ENCODE measurements at regions not wholly inside any gene's neighbourhood (a gene's known extent, or its start where the extent isn't known, plus 50 kb on each side); places are given as distances from the start of the nearest gene placed in this dataset.

- no peaks in the 10 kb centered on the region for H3K9me3 ChIP-seq (ENCODE audit: insufficient read depth, low read depth, low read length)
- H3K36me3 Mint-ChIP-seq (ENCODE audit: low read depth, unreplicated experiment) = no peaks in the 10 kb centered on the region
- no peak for TF ChIP-seq CTCF (IDR thresholded peaks at IDR 0.05; ENCODE audit: insufficient read depth, low read depth, low read length)
These were observed 280.3 kb upstream of the TUT7 start for GRCh38 chr9:86634501-86634900.

GRCh38 chr9:86633945-86634344, 279.7 kb upstream of the TUT7 start:
- Histone ChIP-seq H3K9ac (ENCODE audit: low read length) (no peak overlapping the region), H4K20me1 (ENCODE audit: insufficient read depth, low read length) (no peaks in the 10 kb centered on the region), H3K9me3 (ENCODE audit: insufficient read depth, low read depth, low read length) (no peaks in the 10 kb centered on the region), H3K4me1 (ENCODE audit: insufficient read depth, low read length) (no peaks in the 10 kb centered on the region), H3K27me3 (ENCODE audit: insufficient read depth, low read length) (peaks cover 2% of the 10 kb centered on the region), H3K36me3 (ENCODE audit: insufficient read depth, low read length) (no peaks in the 10 kb centered on the region), H3K4me2 (ENCODE audit: low read length) (no peak overlapping the region), H3K4me3 (ENCODE audit: insufficient read depth, low read depth, low read length) (no peak overlapping the region), H2AFZ (ENCODE audit: low read depth, low read length) (no peak overlapping the region), H3K79me2 (ENCODE audit: insufficient read depth, low read length) (no peaks in the 10 kb centered on the region), H3K27ac (ENCODE audit: low read depth, low read length) (no peak overlapping the region)
- no peak overlapping the region for H3K27ac Mint-ChIP-seq (ENCODE audit: unreplicated experiment)
- H3K4me1 Mint-ChIP-seq (ENCODE audit: low read depth, unreplicated experiment) = peaks cover 5% of the 10 kb centered on the region
- DNase-seq (ENCODE audit: low read depth) (no peak), FAIRE-seq (no peak)
- TF ChIP-seq EZH2 (IDR thresholded peaks at IDR 0.05; ENCODE audit: insufficient read depth, low read length) (no peak), CTCF (IDR thresholded peaks at IDR 0.05; ENCODE audit: insufficient read depth, low read depth, low read length) (no peak)
- H3K27me3 Mint-ChIP-seq (ENCODE audit: low read depth, unreplicated experiment) = peaks cover 13% of the 10 kb centered on the region
- peaks cover 4% of the 10 kb centered on the region for H3K9me3 Mint-ChIP-seq (ENCODE audit: unreplicated experiment)
- H3K36me3 Mint-ChIP-seq (ENCODE audit: low read depth, unreplicated experiment) = no peaks in the 10 kb centered on the region
- no peak overlapping the region for H3K4me3 Mint-ChIP-seq (ENCODE audit: unreplicated experiment)

More at GRCh38 chr9:86634501-86634900, 280.3 kb upstream of the TUT7 start:
- Histone ChIP-seq H3K4me1 (ENCODE audit: insufficient read depth, low read length) (no peaks in the 10 kb centered on the region), H3K79me2 (ENCODE audit: insufficient read depth, low read length) (no peaks in the 10 kb centered on the region), H2AFZ (ENCODE audit: low read depth, low read length) (no peak overlapping the region), H3K27me3 (ENCODE audit: insufficient read depth, low read length) (peaks cover 2% of the 10 kb centered on the region), H3K27ac (ENCODE audit: low read depth, low read length) (no peak overlapping the region), H4K20me1 (ENCODE audit: insufficient read depth, low read length) (no peaks in the 10 kb centered on the region), H3K36me3 (ENCODE audit: insufficient read depth, low read length) (no peaks in the 10 kb centered on the region), H3K4me2 (ENCODE audit: low read length) (no peak overlapping the region), H3K9ac (ENCODE audit: low read length) (no peak overlapping the region), H3K4me3 (ENCODE audit: insufficient read depth, low read depth, low read length) (no peak overlapping the region)
- Mint-ChIP-seq H3K4me3 (ENCODE audit: unreplicated experiment) (no peak overlapping the region), H3K9me3 (ENCODE audit: unreplicated experiment) (peaks cover 4% of the 10 kb centered on the region), H3K27ac (ENCODE audit: unreplicated experiment) (no peak overlapping the region), H3K4me1 (ENCODE audit: low read depth, unreplicated experiment) (peaks cover 5% of the 10 kb centered on the region), H3K27me3 (ENCODE audit: low read depth, unreplicated experiment) (peaks cover 10% of the 10 kb centered on the region)
- DNase-seq (ENCODE audit: low read depth) (no peak), FAIRE-seq (no peak)

GRCh38 chr9:86632537-86632936, 278.3 kb upstream of the TUT7 start:
- H3K4me3 Mint-ChIP-seq (ENCODE audit: unreplicated experiment) = no peak overlapping the region
- no peak overlapping the region for H3K27ac Mint-ChIP-seq (ENCODE audit: unreplicated experiment)
- FAIRE-seq = no peak
- no peak for TF ChIP-seq EZH2 (IDR thresholded peaks at IDR 0.05; ENCODE audit: insufficient read depth, low read length)
- DNase-seq (ENCODE audit: low read depth) = no peak
- Histone ChIP-seq H3K27me3 (ENCODE audit: insufficient read depth, low read length) (peaks cover 2% of the 10 kb centered on the region), H3K4me1 (ENCODE audit: insufficient read depth, low read length) (no peaks in the 10 kb centered on the region), H3K9me3 (ENCODE audit: insufficient read depth, low read depth, low read length) (no peaks in the 10 kb centered on the region), H3K4me3 (ENCODE audit: insufficient read depth, low read depth, low read length) (no peak overlapping the region), H3K4me2 (ENCODE audit: low read length) (no peak overlapping the region), H3K79me2 (ENCODE audit: insufficient read depth, low read length) (no peaks in the 10 kb centered on the region), H3K36me3 (ENCODE audit: insufficient read depth, low read length) (no peaks in the 10 kb centered on the region), H3K9ac (ENCODE audit: low read length) (no peak overlapping the region), H3K27ac (ENCODE audit: low read depth, low read length) (no peak overlapping the region), H2AFZ (ENCODE audit: low read depth, low read length) (no peak overlapping the region), H4K20me1 (ENCODE audit: insufficient read depth, low read length) (no peaks in the 10 kb centered on the region)
- peaks cover 13% of the 10 kb centered on the region for H3K27me3 Mint-ChIP-seq (ENCODE audit: low read depth, unreplicated experiment)
- H3K36me3 Mint-ChIP-seq (ENCODE audit: low read depth, unreplicated experiment) = no peaks in the 10 kb centered on the region
- peaks cover 5% of the 10 kb centered on the region for H3K4me1 Mint-ChIP-seq (ENCODE audit: low read depth, unreplicated experiment)
- H3K9me3 Mint-ChIP-seq (ENCODE audit: unreplicated experiment) = peaks cover 4% of the 10 kb centered on the region

Measured in astrocyte (in vitro differentiated cells and primary cell).